K562 (cell line): ENCODE measurements at regions not wholly inside any gene's neighbourhood (a gene's known extent, or its start where the extent isn't known, plus 50 kb on each side); places are given as distances from the start of the nearest gene placed in this dataset.

Source experiments
- ARID3A ChIP-seq: IDR thresholded peaks from 2 replicates; pipeline ENCODE4 v1.6.1; 2012; ENCODE audit warnings: low read depth, low read length, improper control_type of control experiment, borderline replicate concordance
- BHLHE40 ChIP-seq: IDR thresholded peaks from 2 replicates; pipeline ENCODE4 v1.6.1; 2011; ENCODE audit warnings: low read length, improper control_type of control experiment
- FOXM1 ChIP-seq, 2 experiments: fragments of 450-650 bp in 1 of 2; sonication (generic) in 1 of 2; formaldehyde crosslinking in 1 of 2; IDR thresholded peaks; 2 replicates each; pipeline versions ENCODE4 v1.6.1 to v1.9.0; 2017 to 2022; ENCODE audit warnings: low read depth in 2 of 2, mild to moderate bottlenecking in 2 of 2, missing genetic modification reagents in 1 of 2, moderate library complexity in 1 of 2
- HDAC1 ChIP-seq, 2 experiments: fragments of 450-650 bp; IDR thresholded peaks; 2 replicates each; pipeline ENCODE4 v1.6.1; 2016 to 2017; ENCODE audit warnings: inconsistent platforms in 1 of 2, mild to moderate bottlenecking in 1 of 2, moderate library complexity in 1 of 2
- MED1 ChIP-seq: sonication (generic); formaldehyde crosslinking; IDR thresholded peaks from 2 replicates; pipeline ENCODE4 v1.8.1; 2023; ENCODE audit warnings: missing genetic modification reagents, borderline replicate concordance
- PRMT5 ChIP-seq: sonication (generic); formaldehyde crosslinking; IDR thresholded peaks from 2 replicates; pipeline ENCODE4 v1.5.0; 2020; ENCODE audit warnings: missing genetic modification reagents
- SNAPC5 ChIP-seq: fragments of 250-450 bp; sonication (Bioruptor Pico); IDR thresholded peaks from 2 replicates; pipeline ENCODE4 v1.8.0; 2021; ENCODE audit warnings: moderate library complexity, mild to moderate bottlenecking, inconsistent platforms
- ZNF707 ChIP-seq: fragments of 250-450 bp; sonication (Bioruptor Pico); conservative IDR thresholded peaks from 2 replicates; pipeline ENCODE4 v1.8.0; 2022; ENCODE audit warnings: inconsistent platforms, mild to moderate bottlenecking, moderate library complexity

- TF ChIP-seq BHLHE40 (no peak), PRMT5 (CRISPR knock-in tag) (no peak), HDAC1 (IDR thresholded peaks at IDR 0.05) (no peak), MED1 (no peak), SNAPC5 (CRISPR knock-in tag) (no peak), FOXM1 (IDR thresholded peaks at IDR 0.05; ENCODE audit: low read depth) (no peak), FOXM1 (CRISPR knock-in tag; IDR thresholded peaks at IDR 0.05; ENCODE audit: low read depth) (no peak), ZNF707 (CRISPR knock-in tag) (no peak), ARID3A (no peak)
Measured at GRCh38 chr12:22810036-22810435, 185.1 kb downstream of the ETNK1 start.
